Lung (tissue), 11 donors: ENCODE measurements at regions not wholly inside any gene's neighbourhood (a gene's known extent, or its start where the extent isn't known, plus 50 kb on each side); places are given as distances from the start of the nearest gene placed in this dataset.

Experiments used
- ATAC-seq: fragments of 200-7000 bp; cut with Tn5 transposase; one replicate; pipeline ENCODE4 v1.9.1; 2020; ENCODE audit warnings: moderate number of reproducible peaks; ENCODE audit not compliant: insufficient read depth, low FRiP score
- DNase-seq, 3 donors: peaks; one replicate each; pipeline ENCODE4 v3.0.0-alpha.2; 2013 to 2017
- H3K27ac ChIP-seq, 2 donors: one replicate each; pipeline ENCODE4 v1.5.1; 2013; ENCODE audit warnings: mild to moderate bottlenecking in 2 of 2, moderate library complexity in 2 of 2, control low read depth in 1 of 2, inconsistent platforms in 1 of 2, low read depth in 1 of 2, low read length in 1 of 2
- H3K27me3 ChIP-seq, 3 donors: one replicate each; pipeline ENCODE4 v1.5.1; 2013; ENCODE audit warnings: low read length in 2 of 3; ENCODE audit not compliant: control insufficient read depth in 3 of 3, insufficient read depth in 3 of 3
- H3K36me3 ChIP-seq, 4 donors: one replicate each; pipeline ENCODE4 v1.5.1; 2013; ENCODE audit warnings: low read length in 4 of 4, mild to moderate bottlenecking in 1 of 4, moderate library complexity in 1 of 4; ENCODE audit not compliant: control insufficient read depth in 4 of 4, insufficient read depth in 4 of 4
- H3K4me1 ChIP-seq, 5 donors: one replicate each; pipeline ENCODE4 v1.5.1; 2013; ENCODE audit warnings: low read length in 5 of 5, mild to moderate bottlenecking in 2 of 5, moderate library complexity in 1 of 5; ENCODE audit not compliant: control insufficient read depth in 5 of 5, insufficient read depth in 5 of 5
- H3K4me3 ChIP-seq: one replicate; pipeline ENCODE4 v1.5.1; 2013; ENCODE audit warnings: mild to moderate bottlenecking, control low read depth, moderate library complexity
- H3K9ac ChIP-seq, 2 donors: one replicate each; pipeline ENCODE4 v1.5.1; 2013; ENCODE audit warnings: low read length in 2 of 2, control low read depth in 1 of 2; ENCODE audit not compliant: insufficient read depth in 1 of 2
- H3K9me3 ChIP-seq, 4 donors: one replicate each; pipeline ENCODE4 v1.5.1; 2013; ENCODE audit warnings: low read length in 3 of 4, mild to moderate bottlenecking in 1 of 4, moderate library complexity in 1 of 4; ENCODE audit not compliant: control insufficient read depth in 4 of 4, insufficient read depth in 3 of 4
- CTCF ChIP-seq: IDR thresholded peaks from 2 replicates; pipeline ENCODE4 v1.5.1; 2012; ENCODE audit warnings: mild to moderate bottlenecking; ENCODE audit errors: control extremely low read depth, extremely low read depth
- WGBS, 2 donors: extraction: QIAGEN DNeasy Blood & Tissue Kit; methylation state at CpG; one replicate each; pipeline ENCODE4 v1.1.7; 2013; 5-methylcytosine and 5-hydroxymethylcytosine counted together
- donor health status: control.
- donor health status: control.
- donor health status: Bipolar disorder and iron deficiency.
- donor health status: healthy.
- donor health status: DM: yes; HTN: yes; CAD: no.

GRCh38 chr21:14869984-14870852 lies 194.6 kb downstream of the NRIP1 start:
- Histone ChIP-seq H3K4me1 (peaks cover 0 to 9% (median 7%) of the 10 kb centered on the region in 5 donors), H3K9me3 (no peaks in the 10 kb centered on the region), H3K36me3 (no peaks in the 10 kb centered on the region), H3K4me3 (no peak overlapping the region), H3K27me3 (no peaks in the 10 kb centered on the region), H3K27ac (no peak overlapping the region), H3K9ac (no peak overlapping the region)
- TF ChIP-seq CTCF, result no peak
- WGBS, 2 donors, result 54 to 65% methylated on average over 5 of the region's 5 CpGs
- DNase-seq (peak in 1 of 3 donors; percentile 56), ATAC-seq (no peak)

DNA sequence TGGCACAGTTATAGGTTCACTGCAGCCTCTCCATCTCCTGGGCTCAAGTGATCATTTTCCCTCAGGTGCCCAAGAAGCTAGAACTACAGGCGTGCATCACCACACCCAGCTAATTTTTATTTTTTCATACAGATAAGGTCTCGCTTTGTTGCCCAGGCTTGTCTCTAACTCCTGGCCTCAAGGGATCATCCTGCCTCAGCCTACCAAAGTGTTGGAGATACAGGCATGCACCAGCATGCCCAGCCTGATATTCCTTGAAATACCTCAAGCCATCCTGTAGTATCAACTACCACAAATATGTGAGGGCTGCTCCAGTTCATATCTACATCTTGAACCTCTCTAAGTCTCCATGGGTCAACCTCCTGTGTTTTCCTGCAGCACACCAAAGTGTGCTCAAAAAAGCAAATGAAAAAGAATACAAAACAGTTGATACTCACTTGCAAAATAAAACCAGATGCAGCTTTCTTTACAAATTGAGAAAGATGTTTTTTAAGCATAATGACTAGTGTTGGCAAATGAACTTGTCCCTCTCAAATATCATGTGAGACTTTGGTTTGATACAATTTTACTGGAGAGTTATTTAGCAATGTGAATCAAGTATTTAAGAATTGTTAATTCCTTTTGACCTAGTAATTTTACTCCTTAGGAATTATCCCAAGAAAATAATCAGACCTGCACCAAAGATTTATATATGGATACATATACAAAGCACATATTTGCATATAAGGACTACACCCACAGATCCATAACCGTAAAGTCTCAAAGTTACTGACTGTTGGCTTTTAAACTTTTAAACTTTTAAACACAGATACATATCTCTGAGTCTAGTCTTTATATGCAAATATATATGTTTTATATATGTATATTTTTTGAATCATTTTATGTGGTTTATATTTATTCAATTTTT lies 197.7 kb downstream of the NRIP1 start:
- Histone ChIP-seq H3K4me1 (peaks cover 0 to 16% (median 7%) of the 10 kb centered on the region in 5 donors), H3K27ac (no peak overlapping the region), H3K9ac (no peak overlapping the region), H3K4me3 (no peak overlapping the region), H3K9me3 (no peaks in the 10 kb centered on the region), H3K27me3 (no peaks in the 10 kb centered on the region), H3K36me3 (no peaks in the 10 kb centered on the region)
- TF ChIP-seq CTCF, result no peak
- ATAC-seq (no peak), DNase-seq (no peak)
- WGBS, 2 donors, result 97 to 98% methylated on average over 3 of the region's 3 CpGs

GRCh38 chr21:14864211-14865021 lies 200.4 kb downstream of the NRIP1 start:
- no peak overlapping the region for H3K27ac ChIP-seq
- 47 to 48% methylated on average over 9 of the region's 9 CpGs for whole genome bisulfite sequencing, 2 donors
- no peak overlapping the region for H3K9ac ChIP-seq
- peak; percentile 81 for ATAC-seq
- peaks cover 0 to 16% (median 0%) of the 10 kb centered on the region in 5 donors for H3K4me1 ChIP-seq
- peak; percentile 55 to 65 (median 63) for DNase-seq
- H3K4me3 ChIP-seq, result no peak overlapping the region
- no peaks in the 10 kb centered on the region for H3K9me3 ChIP-seq
- no peaks in the 10 kb centered on the region for H3K36me3 ChIP-seq
- TF ChIP-seq CTCF, result peak; percentile 19
- H3K27me3 ChIP-seq, result no peaks in the 10 kb centered on the region
